Transverse colon (tissue), 3 donors: ENCODE measurements at regions not wholly inside any gene's neighbourhood (a gene's known extent, or its start where the extent isn't known, plus 50 kb on each side); places are given as distances from the start of the nearest gene placed in this dataset.

ENCODE experiments used
- POLR2A ChIP-seq: fragments of 450-650 bp; IDR thresholded peaks from one replicate; pipeline ENCODE4 v1.6.1; 2016; ENCODE audit warnings: antibody characterized with exemption, mild to moderate bottlenecking, moderate library complexity
- TF ChIP-seq, protein P1 (sequence below), 5 experiments: fragments of 200-600 bp in 3 of 5; fragments of 450-650 bp in 2 of 5; sonication (generic) in 3 of 5; IDR thresholded peaks; 1 replicate in 2 of 5; 2 replicates in 3 of 5; pipeline ENCODE4 v1.5.1; 2016 to 2017; ENCODE audit warnings: antibody characterized with exemption in 5 of 5, inconsistent platforms in 3 of 5, mild to moderate bottlenecking in 2 of 5, moderate library complexity in 1 of 5

- TF ChIP-seq, protein P1, sequence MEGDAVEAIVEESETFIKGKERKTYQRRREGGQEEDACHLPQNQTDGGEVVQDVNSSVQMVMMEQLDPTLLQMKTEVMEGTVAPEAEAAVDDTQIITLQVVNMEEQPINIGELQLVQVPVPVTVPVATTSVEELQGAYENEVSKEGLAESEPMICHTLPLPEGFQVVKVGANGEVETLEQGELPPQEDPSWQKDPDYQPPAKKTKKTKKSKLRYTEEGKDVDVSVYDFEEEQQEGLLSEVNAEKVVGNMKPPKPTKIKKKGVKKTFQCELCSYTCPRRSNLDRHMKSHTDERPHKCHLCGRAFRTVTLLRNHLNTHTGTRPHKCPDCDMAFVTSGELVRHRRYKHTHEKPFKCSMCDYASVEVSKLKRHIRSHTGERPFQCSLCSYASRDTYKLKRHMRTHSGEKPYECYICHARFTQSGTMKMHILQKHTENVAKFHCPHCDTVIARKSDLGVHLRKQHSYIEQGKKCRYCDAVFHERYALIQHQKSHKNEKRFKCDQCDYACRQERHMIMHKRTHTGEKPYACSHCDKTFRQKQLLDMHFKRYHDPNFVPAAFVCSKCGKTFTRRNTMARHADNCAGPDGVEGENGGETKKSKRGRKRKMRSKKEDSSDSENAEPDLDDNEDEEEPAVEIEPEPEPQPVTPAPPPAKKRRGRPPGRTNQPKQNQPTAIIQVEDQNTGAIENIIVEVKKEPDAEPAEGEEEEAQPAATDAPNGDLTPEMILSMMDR (IDR thresholded peaks at IDR 0.05), result no peak
- TF ChIP-seq POLR2A, result no peak
Measured at GRCh38 chr3:187936676-187937075, 191.4 kb upstream of the BCL6 start.
